Caco-2 (cell line): ENCODE measurements at regions not wholly inside any gene's neighbourhood (a gene's known extent, or its start where the extent isn't known, plus 50 kb on each side); places are given as distances from the start of the nearest gene placed in this dataset. TPM values are rescaled to one million over a fixed set of nuclear protein-coding genes. Genes with fewer than 3 reads are reported as not detected.
"Not testable (repeated sequence)": the region's sequence is repeated elsewhere in the genome, so short reads cannot be mapped to it uniquely, and the experiment has no call there.

Experiments used
- BruUV-seq: library from RNA; stranded (reverse); fragments of 400-500 nt; replicated peaks from 2 replicates; lab custom pipeline; 2021; lab: Mats Ljungman, UMichigan
- CTCF ChIA-PET: fragments of 300-600 bp; sonication (Branson Sonifier 250); formaldehyde crosslinking; loops from one replicate; lab custom pipeline; 2022; ENCODE audit warnings: antibody characterized with exemption; lab: Charles Lee
- POLR2A ChIA-PET: fragments of 300-600 bp; sonication (Branson Sonifier 250); formaldehyde crosslinking; loops from one replicate; lab custom pipeline; 2022; ENCODE audit warnings: antibody characterized with exemption; lab: Charles Lee
- DNase-seq, 2 experiments: peaks; one replicate each; pipeline versions ENCODE4 v3.0.0 to v3.0.0-alpha.2; 2020 to 2022
- H3K27me3 ChIP-seq: replicated peaks from 2 replicates; pipeline ENCODE4 v1.6.0; 2011; ENCODE audit warnings: low read length; ENCODE audit not compliant: control insufficient read depth, insufficient read depth
- H3K36me3 ChIP-seq: 2 replicates; pipeline ENCODE4 v1.5.1; 2011; ENCODE audit warnings: low read length; ENCODE audit not compliant: control insufficient read depth, insufficient read depth
- H3K4me1 ChIP-seq: fragments of 250-450 bp; sonication (Bioruptor Pico); 2 replicates; pipeline ENCODE4 v1.5.1; 2020; ENCODE audit warnings: mild to moderate bottlenecking
- H3K4me3 ChIP-seq: 2 replicates; pipeline ENCODE4 v1.5.1; 2011; ENCODE audit warnings: low read depth, mild to moderate bottlenecking, control low read depth, low read length
- H3K9me3 ChIP-seq: fragments of 250-450 bp; sonication (Bioruptor Pico); 2 replicates; pipeline ENCODE4 v1.5.1; 2020; ENCODE audit warnings: mild to moderate bottlenecking, moderate library complexity
- H3K27ac Mint-ChIP-seq: one replicate; pipeline ENCODE4 v1.8.0; 2022; ENCODE audit warnings: mixed read lengths; ENCODE audit not compliant: unreplicated experiment
- H3K27me3 Mint-ChIP-seq: one replicate; pipeline ENCODE4 v1.8.0; 2022; ENCODE audit warnings: mixed read lengths; ENCODE audit not compliant: insufficient read depth, unreplicated experiment
- H3K36me3 Mint-ChIP-seq: one replicate; pipeline ENCODE4 v1.8.0; 2022; ENCODE audit warnings: mild to moderate bottlenecking, mixed read lengths; ENCODE audit not compliant: insufficient read depth, unreplicated experiment
- H3K4me1 Mint-ChIP-seq: one replicate; pipeline ENCODE4 v1.8.0; 2022; ENCODE audit warnings: low read depth, mixed read lengths; ENCODE audit not compliant: unreplicated experiment
- H3K4me3 Mint-ChIP-seq: one replicate; pipeline ENCODE4 v1.8.0; 2022; ENCODE audit warnings: mild to moderate bottlenecking, moderate library complexity, mixed read lengths; ENCODE audit not compliant: unreplicated experiment
- H3K9me3 Mint-ChIP-seq: one replicate; pipeline ENCODE4 v1.8.0; 2022; ENCODE audit warnings: mixed read lengths; ENCODE audit not compliant: unreplicated experiment
- intact Hi-C: fragments of 100-400 bp; cut with micrococcal nuclease; formaldehyde crosslinking; loops from one replicate; pipeline ENCODE4 v1.10.0; 2022; ENCODE audit not compliant: unreplicated experiment
- microRNA-seq: library from miRNA; unstranded; fragments of <30 nt; microRNA quantifications from one replicate; pipeline ENCODE4 v1.2.0, GENCODE V29; 2022

DNA sequence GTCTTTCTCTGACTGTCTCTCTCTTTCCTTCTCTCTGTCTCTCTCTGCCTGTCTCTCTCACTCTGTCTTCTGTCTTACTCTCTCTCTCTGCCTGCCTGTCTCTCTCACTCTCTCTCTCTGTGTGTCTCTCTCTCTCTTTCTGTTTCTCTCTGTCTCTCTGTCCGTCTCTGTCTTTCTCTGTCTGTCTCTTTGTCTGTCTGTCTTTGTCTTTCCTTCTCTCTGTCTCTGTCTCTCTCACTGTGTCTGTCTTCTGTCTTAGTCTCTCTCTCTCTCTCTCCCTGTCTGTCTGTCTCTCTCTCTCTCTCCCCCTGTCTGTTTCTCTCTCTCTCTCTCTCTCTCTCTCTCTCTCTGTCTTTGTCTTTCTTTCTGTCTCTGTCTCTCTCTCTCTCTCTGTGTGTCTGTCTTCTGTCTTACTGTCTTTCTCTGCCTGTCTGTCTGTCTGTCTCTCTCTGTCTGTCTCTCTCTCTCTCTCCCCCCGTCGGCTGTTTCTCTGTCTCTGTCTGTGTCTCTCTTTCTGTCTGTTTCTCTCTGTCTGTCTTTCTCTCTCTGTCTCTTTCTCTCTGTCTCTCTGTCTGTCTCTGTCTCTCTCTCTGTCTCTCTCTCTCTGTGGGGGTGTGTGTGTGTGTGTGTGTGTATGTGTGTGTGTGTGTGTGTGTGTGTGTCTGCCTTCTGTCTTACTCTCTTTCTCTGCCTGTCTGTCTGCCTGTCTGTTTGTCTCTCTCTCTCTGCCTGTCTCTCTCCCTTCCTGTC lies 2056.8 kb upstream of the TPTE start:
- POLR2A ChIA-PET, H3K27ac Mint-ChIP-seq, intact Hi-C loops, H3K4me3 Mint-ChIP-seq, H3K4me3 ChIP-seq, H3K4me1 Mint-ChIP-seq, H3K36me3 Mint-ChIP-seq, H3K9me3 Mint-ChIP-seq, H3K27me3 Mint-ChIP-seq, H3K36me3 ChIP-seq, DNase-seq, H3K27me3 ChIP-seq, BruUV-seq, H3K9me3 ChIP-seq, CTCF ChIA-PET, H3K4me1 ChIP-seq: not testable (repeated sequence)

DNA sequence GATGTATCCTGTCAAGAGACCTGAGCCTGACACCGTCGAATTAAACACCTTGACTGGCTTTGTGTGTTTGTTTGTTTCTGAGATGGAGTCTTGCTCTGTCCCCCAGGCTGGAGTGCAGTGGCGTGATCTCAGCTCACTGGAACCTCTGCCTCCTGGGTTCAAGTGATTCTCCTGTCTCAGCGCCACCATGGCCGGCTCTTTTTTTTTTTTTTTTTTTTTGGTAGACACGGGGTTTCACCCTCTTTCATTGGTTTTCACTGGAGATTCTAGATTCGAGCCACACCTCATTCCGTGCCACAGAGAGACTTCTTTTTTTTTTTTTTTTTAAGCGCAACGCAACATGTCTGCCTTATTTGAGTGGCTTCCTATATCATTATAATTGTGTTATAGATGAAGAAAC lies 2054.7 kb upstream of the TPTE start:
- POLR2A ChIA-PET, DNase-seq, H3K36me3 ChIP-seq, H3K4me3 ChIP-seq, H3K36me3 Mint-ChIP-seq, H3K27me3 ChIP-seq, H3K4me3 Mint-ChIP-seq, H3K9me3 Mint-ChIP-seq, CTCF ChIA-PET, BruUV-seq, H3K27me3 Mint-ChIP-seq, intact Hi-C loops, H3K4me1 ChIP-seq, H3K9me3 ChIP-seq, H3K27ac Mint-ChIP-seq, H3K4me1 Mint-ChIP-seq: not testable (repeated sequence)

Small RNA genes lying in the stretch of these regions (microRNA-seq; reads per million reads assigned to microRNA genes)
- not detected for gene MIR6724-3
- gene MIR6724-4: not detected
